Mucosa of gallbladder (tissue), 1 donor: ENCODE measurements at regions not wholly inside any gene's neighbourhood (a gene's known extent, or its start where the extent isn't known, plus 50 kb on each side); places are given as distances from the start of the nearest gene placed in this dataset.
"Not testable (repeated sequence)": the region's sequence is repeated elsewhere in the genome, so short reads cannot be mapped to it uniquely, and the experiment has no call there.

Experiments
- DNase-seq: peaks from one replicate; pipeline ENCODE4 v3.0.0-alpha.2; 2020; ENCODE audit warnings: low spot score
- donor health status: DM: no; HTN: no; CAD: no.

GRCh38 chr12:105524961-105525360, 194.5 kb downstream of the C12orf75 start:
- DNase-seq, result no peak

GRCh38 chr12:105534068-105534467, 203.6 kb downstream of the C12orf75 start:
- no peak for DNase-seq

GRCh38 chr12:105535033-105535432, 204.5 kb downstream of the C12orf75 start:
- not testable (repeated sequence) for DNase-seq

- peak; percentile 38 for DNase-seq
These were observed 208.4 kb downstream of the C12orf75 start for GRCh38 chr12:105538880-105539279.

DNA sequence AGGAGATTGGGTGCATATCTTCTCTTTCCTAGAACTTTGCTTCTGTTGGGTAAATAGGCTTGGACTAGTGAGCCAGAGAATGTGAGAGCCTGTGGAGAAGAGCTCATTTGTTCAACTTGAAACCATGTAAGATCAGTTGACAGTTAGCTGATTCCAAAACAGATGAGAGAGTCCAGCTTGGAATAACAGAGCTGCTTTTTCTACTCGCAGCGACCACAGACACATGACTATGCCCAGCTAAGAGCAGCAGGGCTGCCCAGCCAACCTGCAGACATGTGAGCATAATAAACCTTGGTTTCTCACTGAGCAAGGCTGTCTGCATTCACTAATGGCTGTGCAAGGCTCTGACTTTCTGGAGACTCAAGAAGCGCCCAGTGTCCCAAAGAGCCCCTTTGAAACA, 209.2 kb downstream of the C12orf75 start:
- no peak for DNase-seq

- DNase-seq, result no peak
These were observed 217.3 kb downstream of the C12orf75 start for GRCh38 chr12:105547786-105548185.

DNA sequence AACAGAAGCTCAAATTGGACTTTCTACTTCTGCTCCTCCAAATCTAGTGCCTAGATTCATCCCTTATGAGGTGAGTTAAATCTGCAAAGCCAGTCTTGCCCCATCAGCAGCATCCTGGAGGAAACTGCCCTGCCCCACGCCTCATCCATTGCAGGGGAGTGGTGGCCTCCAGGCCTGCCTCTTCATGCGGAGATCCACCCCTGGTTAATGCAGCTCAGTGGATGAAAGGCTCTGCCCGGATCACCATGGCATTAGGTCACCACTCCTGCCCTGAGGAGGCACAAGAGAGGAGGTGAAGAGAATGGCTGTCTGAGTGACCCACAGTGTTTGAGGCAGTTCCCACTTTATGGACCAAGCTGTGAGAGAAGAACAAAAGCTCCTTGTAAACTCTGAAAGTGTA, 218.1 kb downstream of the C12orf75 start:
- DNase-seq, result no peak

GRCh38 chr12:105552056-105552455, 221.6 kb downstream of the C12orf75 start:
- DNase-seq, result no peak

GRCh38 chr12:105554223-105554678, 223.8 kb downstream of the C12orf75 start:
- DNase-seq, result no peak

GRCh38 chr12:105554856-105555255, 224.4 kb downstream of the C12orf75 start:
- DNase-seq, result no peak

DNA sequence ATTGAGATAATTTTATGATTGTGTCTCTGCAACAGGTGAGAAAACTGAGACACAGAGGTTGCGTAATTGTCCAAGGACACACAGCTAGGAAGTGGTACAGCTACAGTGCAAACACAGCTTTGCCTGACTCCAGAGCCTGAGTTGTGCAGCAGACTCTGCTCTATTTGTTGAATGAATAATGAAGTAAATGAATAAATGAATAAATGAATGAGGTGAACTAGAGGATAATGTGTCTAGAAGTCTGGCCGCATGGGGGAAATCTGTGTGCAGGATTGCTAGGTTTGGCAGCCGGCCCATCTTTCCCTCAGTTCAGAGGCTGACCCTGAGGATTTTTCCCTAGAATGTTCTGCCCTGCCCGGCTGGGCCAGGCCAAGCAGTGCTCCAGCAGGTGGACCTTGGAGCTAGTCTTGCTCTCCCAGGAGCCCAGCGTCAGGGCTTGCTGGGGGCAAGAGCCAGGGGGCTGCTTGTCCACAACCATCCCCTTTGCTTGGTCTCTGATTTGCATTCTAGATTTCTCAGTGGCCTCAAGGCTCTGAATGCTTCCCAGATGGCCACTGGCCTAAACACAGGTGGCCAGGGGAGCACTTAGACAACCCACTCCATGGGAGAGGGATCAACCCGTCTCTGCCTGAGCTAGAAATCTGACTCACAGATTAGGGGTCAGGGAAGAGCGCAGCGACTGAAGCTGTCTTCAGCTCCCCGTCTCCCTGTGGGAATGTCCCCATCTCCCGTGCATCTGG, 225.2 kb downstream of the C12orf75 start:
- DNase-seq, result no peak

GRCh38 chr12:105559310-105559709, 228.8 kb downstream of the C12orf75 start:
- DNase-seq, result no peak

- DNase-seq, result no peak
These were observed 231.2 kb downstream of the C12orf75 start for GRCh38 chr12:105561546-105562198.

DNA sequence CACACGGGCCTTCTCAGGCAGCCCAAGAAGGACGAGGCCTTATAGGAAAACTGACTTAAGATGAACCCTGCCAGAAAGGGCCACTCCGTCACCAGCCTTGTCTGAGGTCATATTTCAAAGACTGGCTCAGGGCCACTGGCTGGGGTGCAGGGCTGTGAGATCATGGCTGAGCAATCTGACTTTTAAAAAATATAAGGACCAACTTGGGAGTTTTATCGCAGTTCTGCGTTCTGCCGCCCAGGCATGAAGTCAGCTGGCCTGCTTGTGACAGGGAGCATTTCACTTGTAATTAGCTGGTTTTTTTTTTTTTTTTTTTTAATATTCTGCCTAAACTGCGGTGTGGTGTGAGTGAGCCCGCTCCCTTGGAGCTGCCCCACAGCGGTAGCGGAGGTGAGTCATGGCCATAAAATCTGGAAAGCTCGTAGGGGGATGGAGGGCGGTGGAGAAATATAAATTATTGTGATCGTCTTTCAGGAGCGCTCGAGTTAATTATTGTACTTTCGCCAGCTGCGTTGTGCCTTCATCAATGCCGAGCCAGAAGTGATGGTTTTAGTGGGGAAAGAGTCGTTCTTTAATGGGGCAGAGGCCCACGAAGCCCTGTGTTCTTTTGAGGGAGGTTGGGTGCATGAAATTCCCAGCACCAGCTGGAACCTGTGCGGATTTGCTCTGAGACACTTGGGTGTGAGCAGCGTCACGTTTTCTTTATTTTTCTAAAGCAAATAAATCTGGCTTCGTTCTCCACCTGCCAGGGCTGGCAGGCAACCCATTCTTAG, 231.9 kb downstream of the C12orf75 start:
- DNase-seq, result no peak

DNA sequence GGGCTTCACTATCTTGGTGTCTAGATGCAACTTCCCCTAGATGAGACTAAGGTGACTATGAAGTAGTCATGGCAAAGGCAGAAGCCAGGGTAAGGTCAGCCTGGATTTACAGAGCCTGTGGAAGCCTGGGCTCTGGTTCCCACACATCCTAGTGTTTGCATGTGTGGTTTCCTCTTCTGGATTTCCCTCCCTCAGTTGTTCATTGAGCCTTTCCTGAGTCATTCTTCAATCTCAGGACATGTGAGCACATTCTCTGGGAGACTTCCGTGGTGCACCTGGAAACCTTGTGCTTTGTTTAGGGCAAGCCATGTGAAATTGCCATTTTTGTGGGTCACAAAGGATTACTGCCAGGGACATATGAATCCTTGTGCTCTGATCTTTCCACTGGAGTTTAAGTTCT, 236.6 kb downstream of the C12orf75 start:
- DNase-seq, result no peak

DNA sequence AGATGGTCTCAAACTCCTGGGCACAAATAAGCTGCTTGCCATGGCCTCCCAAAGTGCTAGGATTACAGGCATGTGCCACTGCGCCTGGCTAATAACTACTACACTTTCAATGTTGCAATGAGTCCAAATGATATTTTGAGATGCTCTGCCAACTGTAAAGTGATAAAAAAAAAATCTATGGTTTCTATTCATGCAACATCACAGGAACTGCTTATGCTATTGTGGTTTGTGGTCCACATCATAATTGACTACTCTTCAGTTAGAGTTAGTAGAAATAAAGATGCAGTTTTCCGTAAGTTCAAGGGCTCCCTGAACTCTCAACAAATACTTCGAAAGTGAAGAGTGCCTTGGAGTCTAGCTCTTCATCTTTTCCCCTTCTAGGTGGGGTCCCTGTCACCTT, 239.4 kb downstream of the C12orf75 start:
- no peak for DNase-seq

DNA sequence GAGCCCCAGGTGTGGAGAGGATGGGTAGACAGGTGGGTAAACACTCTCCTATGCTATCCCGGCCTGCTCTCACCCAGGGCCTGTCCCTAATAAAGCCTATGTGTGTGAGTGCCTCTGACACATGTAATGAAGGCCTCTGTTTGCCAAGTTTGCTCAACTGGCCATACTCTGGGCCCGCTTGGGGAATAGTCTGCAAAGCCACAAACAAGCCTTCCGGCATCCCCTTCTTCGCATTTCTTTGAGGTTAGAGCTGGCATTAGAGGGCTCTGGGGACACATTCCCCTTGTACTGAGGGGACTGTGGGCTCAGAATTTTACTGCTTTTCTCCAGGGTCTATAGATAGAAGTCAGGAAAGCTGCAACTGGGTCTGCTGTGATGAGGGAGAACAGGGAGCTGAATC, 240.5 kb downstream of the C12orf75 start:
- no peak for DNase-seq

DNA sequence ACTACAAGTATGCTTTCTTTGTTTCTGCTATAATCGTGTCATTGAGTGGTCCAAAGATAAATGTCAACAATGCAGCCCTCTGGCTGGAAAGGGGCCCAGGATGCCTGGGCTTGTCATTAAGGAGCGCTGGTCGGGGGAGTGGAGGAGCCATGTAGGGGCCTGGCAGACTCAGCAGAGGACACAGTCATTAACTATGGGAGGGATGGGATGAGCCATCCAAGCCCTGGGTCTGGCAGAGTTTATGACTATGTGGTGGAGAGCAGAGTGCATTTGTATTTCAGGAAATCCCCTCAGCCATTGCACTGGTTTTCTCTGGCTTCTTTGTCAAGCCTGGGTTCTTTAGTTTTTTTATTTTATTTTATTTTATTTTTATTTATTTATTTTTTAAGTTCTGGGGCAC, 243.1 kb downstream of the C12orf75 start:
- no peak for DNase-seq

- DNase-seq, result no peak
These were observed 243.7 kb downstream of the C12orf75 start for GRCh38 chr12:105574056-105574715.

GRCh38 chr12:105575235-105575634, 244.7 kb downstream of the C12orf75 start:
- no peak for DNase-seq

- DNase-seq, result no peak
These were observed 245.8 kb downstream of the C12orf75 start for GRCh38 chr12:105576261-105576660.

- DNase-seq, result no peak
These were observed 250.4 kb downstream of the C12orf75 start for GRCh38 chr12:105580821-105581352.
